Nucleus accumbens (tissue), 56 donors: ENCODE measurements at regions not wholly inside any gene's neighbourhood (a gene's known extent, or its start where the extent isn't known, plus 50 kb on each side); places are given as distances from the start of the nearest gene placed in this dataset.
A peak's percentile ranks its signal among the peaks of the same experiment; 100 is the strongest.

Experiments used
- DNase-seq, 56 donors: peaks; one replicate each; lab custom pipeline; 2025; lab: John Stamatoyannopoulos, UW

DNA sequence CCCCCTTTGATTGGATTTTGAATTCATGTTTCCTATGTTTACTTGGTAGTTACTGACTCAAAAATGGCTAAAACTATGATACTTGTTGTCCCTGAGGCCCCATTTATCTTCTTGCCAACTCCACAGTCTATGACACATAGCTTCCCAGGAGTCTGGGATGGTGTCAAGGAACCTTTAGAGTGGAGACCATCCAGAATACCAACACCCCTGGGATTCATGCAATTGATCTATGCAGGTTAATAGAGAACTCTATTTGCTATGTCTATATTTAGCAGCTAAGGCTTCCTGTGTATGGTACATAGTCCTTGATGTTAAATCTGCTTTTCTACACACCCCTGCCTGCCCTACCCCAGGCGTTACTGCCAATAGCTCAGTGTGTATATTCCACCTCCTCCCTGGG lies 218.5 kb upstream of the HDAC4 start:
- DNase-seq, result no peak

DNA sequence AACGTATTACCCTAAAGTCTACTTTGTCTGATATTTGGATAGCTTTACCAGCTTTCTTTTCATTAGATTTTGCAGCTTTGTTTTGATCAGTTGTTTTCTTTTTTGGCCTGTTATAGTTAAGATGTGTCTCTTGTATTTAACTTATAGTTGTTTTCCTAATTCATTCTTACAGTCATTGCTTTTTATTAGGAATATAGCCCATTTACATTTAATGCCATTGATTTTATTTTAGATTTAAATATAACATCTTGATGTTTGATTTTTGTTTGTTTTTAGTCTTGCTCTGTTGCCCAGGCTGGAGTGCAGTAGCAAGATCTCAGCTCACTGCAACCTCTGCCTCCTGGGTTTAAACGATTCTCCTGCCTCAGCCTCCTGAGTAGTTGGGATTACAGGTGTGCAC lies 215.9 kb upstream of the HDAC4 start:
- DNase-seq, result no peak

- no peak for DNase-seq
Measured at GRCh38 chr2:239612133-239612532, 211.3 kb upstream of the HDAC4 start.

DNA sequence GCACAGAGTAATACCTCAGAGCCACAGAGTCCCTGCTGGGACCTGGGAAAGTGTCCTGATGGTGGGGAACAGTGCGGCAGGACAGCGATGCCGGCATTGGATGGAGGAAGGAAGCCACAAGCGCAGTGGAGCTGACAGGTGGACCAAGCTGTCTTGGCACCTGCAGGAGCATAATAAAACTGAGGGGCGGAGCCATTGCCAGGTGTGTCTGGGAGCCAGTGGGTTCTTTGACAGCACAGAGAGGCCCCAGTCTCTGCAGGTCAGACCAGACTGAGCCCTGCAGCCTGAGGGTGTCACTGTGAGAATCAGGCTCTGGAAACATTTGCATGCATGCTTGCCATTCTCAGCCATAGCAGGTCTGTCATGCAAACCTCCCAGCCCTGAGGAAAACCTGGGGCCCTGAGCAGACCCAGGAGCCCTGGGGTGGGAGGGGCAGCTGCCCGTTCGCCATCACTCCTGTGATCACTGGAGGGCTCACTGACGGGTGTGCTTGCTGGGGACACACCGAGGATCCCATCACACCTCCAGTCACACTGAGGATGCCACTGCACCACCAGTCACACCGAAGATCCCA lies 210.5 kb upstream of the HDAC4 start:
- DNase-seq, result no peak

GRCh38 chr2:239610457-239611221 lies 209.8 kb upstream of the HDAC4 start:
- DNase-seq, result no peak

- DNase-seq, result no peak
Measured at GRCh38 chr2:239609607-239610310, 208.9 kb upstream of the HDAC4 start.

GRCh38 chr2:239609162-239609561 lies 208.3 kb upstream of the HDAC4 start:
- peak in 2 of 56 donors; percentile 13 to 24 for DNase-seq

DNA sequence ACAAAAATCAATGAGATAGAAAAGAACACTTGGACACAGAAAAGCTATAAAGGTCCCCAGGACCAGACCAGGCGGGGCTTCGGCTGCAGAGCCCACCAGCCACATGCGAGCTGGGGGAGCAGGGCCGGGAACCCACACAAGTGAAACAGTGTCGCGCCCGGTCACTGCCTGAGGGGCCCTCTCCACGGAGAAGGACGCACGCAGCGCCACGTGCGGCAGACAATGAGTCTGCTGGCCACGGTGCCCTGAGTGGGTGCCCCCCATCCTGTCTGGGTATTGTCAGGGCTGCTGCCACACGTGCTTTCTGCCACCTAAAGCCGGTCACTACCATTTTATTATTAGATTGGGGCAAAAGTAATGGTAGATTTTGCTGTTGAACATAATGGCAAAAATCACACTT lies 207.9 kb upstream of the HDAC4 start:
- DNase-seq, result no peak

GRCh38 chr2:239608260-239608659 lies 207.4 kb upstream of the HDAC4 start:
- DNase-seq, result no peak

- DNase-seq, result no peak
Measured at GRCh38 chr2:239607517-239608191, 206.8 kb upstream of the HDAC4 start.

- DNase-seq, result no peak
Measured at GRCh38 chr2:239606741-239607516, 206.1 kb upstream of the HDAC4 start.

GRCh38 chr2:239605976-239606375 lies 205.2 kb upstream of the HDAC4 start:
- no peak for DNase-seq

- no peak for DNase-seq
Measured at GRCh38 chr2:239605409-239605808, 204.6 kb upstream of the HDAC4 start.

DNA sequence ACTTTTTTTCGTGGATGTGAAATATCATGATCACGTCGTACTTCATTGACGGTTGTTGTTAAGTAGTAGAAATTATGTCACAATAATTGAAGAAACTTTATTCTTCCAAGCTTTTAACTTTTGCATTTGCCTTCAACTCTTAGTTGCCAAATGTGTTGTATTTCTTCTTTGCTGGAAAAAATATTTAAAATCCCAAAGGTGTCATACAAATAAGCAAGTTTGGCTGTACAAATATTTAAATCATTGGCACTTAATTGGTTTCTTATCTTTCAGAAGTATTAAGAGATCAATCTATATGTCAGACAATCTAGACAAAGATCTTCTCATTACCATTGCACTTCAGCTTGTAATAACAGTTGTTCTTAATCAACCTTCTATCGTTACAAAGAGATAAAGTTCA lies 204.0 kb upstream of the HDAC4 start:
- DNase-seq, result no peak

GRCh38 chr2:239603411-239604356 lies 202.9 kb upstream of the HDAC4 start:
- no peak for DNase-seq

DNA sequence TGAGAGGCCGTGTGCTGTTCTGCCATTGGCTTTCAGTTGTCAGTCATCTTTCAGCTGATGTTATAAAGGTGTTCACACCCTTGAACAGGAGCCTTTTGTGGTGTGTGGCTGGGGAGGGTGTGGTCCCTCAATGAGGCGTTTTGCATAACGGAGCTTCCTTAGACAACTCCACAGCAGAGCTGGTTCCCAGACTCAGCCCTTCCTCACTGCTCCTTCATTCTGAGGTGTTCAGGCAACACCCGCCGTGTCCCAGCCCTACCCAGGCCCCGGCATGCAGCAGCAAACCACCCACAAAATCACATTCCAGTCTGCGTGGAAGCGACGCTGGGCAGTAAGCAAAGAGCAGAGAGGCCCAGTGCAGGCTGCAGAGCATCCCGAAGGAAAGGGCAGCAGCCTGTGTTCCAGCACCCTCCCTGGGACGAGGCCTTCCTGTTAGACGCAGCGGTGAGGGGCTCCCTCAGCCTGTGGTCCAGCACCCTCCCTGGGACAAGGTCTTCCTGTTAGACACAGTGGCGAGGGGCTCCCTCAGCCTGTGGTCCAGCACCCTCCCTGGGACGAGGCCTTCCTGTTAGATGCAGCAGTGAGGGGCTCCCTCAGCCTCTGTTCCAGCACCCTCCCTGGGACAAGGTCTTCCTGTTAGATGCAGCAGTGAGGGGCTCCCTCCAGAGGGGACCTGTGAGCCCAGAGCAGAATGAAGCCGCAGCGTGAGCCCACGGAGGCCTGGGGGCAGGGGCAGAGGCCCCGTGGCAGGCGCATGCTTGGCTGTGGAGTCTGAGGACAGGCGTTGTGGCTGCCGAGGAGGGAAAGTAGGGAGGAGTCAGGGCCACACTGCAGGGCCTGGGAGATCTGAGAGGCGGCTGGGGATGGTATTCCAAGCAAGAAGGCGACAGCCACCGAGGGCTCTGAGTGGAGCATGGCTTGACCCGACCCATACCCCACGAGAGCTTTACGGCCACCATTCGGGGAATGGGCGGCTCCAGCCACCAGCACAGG lies 201.8 kb upstream of the HDAC4 start:
- no peak for DNase-seq

DNA sequence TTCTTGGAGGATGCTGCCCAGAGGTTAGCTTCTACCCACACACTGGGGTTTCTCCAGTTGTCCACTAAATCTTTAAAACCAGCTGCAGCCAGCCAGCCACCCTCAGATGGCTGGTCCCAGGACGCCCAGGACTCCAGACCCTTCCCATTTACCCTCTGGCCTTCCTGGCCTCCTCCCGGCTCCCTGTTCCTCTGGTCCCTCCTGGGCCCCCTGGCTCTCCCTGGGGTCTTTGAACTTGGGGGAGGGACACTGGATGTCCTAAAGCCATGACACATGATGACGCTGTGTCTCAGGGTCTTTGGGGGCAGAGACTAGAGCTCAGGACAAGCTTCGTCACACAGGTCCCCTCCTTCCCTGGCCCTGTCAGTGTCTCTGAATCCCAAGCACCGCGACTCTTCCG lies 201.1 kb upstream of the HDAC4 start:
- DNase-seq, result no peak

DNA sequence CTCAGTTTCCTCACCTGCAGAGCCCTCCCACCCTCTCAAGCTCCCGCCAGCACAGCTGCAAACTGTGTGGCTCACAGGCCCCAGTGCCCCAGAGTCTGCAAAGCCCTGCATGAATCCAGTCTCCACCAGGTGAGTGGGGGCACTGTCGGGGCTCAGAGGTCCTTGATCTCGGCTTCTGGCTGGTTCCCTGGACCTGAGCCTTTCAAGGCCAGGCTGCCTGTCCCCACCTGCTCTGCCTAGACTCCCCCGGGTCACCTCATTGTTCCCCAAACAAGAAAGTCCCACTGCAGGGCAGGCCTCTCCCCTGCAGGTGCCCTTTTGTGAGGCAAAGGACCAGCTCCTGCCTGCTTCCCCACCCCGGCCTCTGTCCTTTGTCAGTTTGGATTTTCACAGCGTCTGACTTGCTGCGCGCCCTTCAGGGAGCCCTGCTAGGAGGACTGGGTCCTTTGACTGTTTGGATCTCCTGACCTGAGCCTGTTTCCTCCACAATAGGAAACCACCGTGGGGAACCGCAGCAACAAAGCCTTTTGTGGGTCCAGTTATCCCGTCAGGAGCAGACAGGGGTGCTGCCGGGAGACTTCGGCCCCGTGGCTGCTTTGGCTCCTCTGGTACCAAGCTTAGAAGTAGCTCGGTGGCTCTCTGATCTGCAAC lies 200.5 kb upstream of the HDAC4 start:
- no peak for DNase-seq
